Heart left ventricle (tissue), 16 donors: ENCODE measurements at regions not wholly inside any gene's neighbourhood (a gene's known extent, or its start where the extent isn't known, plus 50 kb on each side); places are given as distances from the start of the nearest gene placed in this dataset.

Experiments used
- ATAC-seq, 4 donors: fragments of 200-7000 bp; cut with Tn5 transposase; one replicate each; pipeline ENCODE4 v1.9.1; 2020 to 2022; ENCODE audit warnings: moderate library complexity in 4 of 4, mild to moderate bottlenecking in 3 of 4, moderate number of reproducible peaks in 1 of 4
- DNase-seq, 5 donors: peaks; one replicate each; pipeline ENCODE4 v3.0.0-alpha.2; 2020
- H3K27ac ChIP-seq, 12 donors: fragments of 200-600 bp; sonication (generic) in 4 of 12; one replicate each; pipeline versions ENCODE4 v1.5.0 to v1.8.0; 2016 to 2022; ENCODE audit warnings: mild to moderate bottlenecking in 2 of 12
- H3K27me3 ChIP-seq, 9 donors: fragments of 200-600 bp; sonication (generic) in 2 of 9; one replicate each; pipeline versions ENCODE4 v1.5.1 to v1.8.0; 2016 to 2022; ENCODE audit warnings: mild to moderate bottlenecking in 3 of 9
- H3K36me3 ChIP-seq, 9 donors: fragments of 200-600 bp; sonication (generic) in 2 of 9; one replicate each; pipeline versions ENCODE4 v1.5.0 to v1.8.0; 2018 to 2022; ENCODE audit warnings: mild to moderate bottlenecking in 2 of 9
- H3K4me1 ChIP-seq, 12 donors: fragments of 200-600 bp; sonication (generic) in 4 of 12; one replicate each; pipeline versions ENCODE4 v1.5.0 to v1.8.0; 2016 to 2022; ENCODE audit warnings: mild to moderate bottlenecking in 3 of 12
- H3K4me3 ChIP-seq, 12 donors: fragments of 200-600 bp; sonication (generic) in 4 of 12; one replicate each; pipeline versions ENCODE4 v1.5.0 to v1.8.0; 2017 to 2022; ENCODE audit warnings: mild to moderate bottlenecking in 9 of 12, moderate library complexity in 4 of 12
- H3K9me3 ChIP-seq, 12 donors: fragments of 200-600 bp; sonication (generic) in 4 of 12; one replicate each; pipeline versions ENCODE4 v1.5.0 to v1.8.0; 2016 to 2022; ENCODE audit warnings: mild to moderate bottlenecking in 1 of 12
- CTCF ChIP-seq, 12 donors: fragments of 200-600 bp; sonication (generic) in 4 of 12; IDR thresholded peaks; one replicate each; pipeline versions ENCODE4 v1.5.0 to v1.8.0; 2018 to 2022; ENCODE audit warnings: antibody characterized with exemption in 12 of 12, mild to moderate bottlenecking in 5 of 12
- POLR2A ChIP-seq, 2 donors: fragments of 450-650 bp; IDR thresholded peaks; one replicate each; pipeline ENCODE4 v1.6.1; 2017; ENCODE audit warnings: antibody characterized with exemption in 2 of 2, mild to moderate bottlenecking in 2 of 2, moderate library complexity in 2 of 2
- WGBS, 4 donors: extraction: QIAGEN DNeasy Blood & Tissue Kit in 2 of 4; methylation state at CpG; one replicate each; pipeline versions ENCODE4 v1.1.5 to v1.1.7; 2013 to 2018; 5-methylcytosine and 5-hydroxymethylcytosine counted together
- intact Hi-C, 10 donors: fragments of 100-400 bp; cut with DNase I; formaldehyde crosslinking; loops; one replicate each; pipeline versions ENCODE4 v1.11.1 to v1.14.2; 2022
- donor health status: ischemic (EF 13 %, LVEDD 7.1; RV severe dilation, severe dysfunction).
- donor health status: healthy with polysubstance abuse.
- donor health status: DM: no; HTN: yes; CAD: no.
- donor health status: DM: no; HTN: no; CAD: no.
- donor health status: ischemic (EF 25% LVEDD 6.9; RV normal size, moderate dysfunction).
- donor health status: ischemic (EF 25% LVEDD 5.7; RV mildly dilated, moderate dysfunction).
- donor health status: healthy.
- donor health status: DM: yes; HTN: yes; CAD: no.
- donor health status: ischemic (EF 35%, LVEDD 5.7; RV mildly dilated, moderate dysfunction).
- donor health status: nonischemic (EF 11% LVEDD 7.7; RV severe dilation, severe dysfunction).
- donor health status: DM: yes; HTN: yes; CAD: no.
- donor health status: PGD.
- donor health status: ischemic (EF 29% LVEDD 5.4; RV normal size, mild dysfunction).
- donor health status: nonischemic (EF 23%, LVEDD 6.1; RV moderate dilation, normal function).

GRCh38 chr13:103862525-103862924 lies 796.3 kb upstream of the SLC10A2 start:
- TF ChIP-seq POLR2A (IDR thresholded peaks at IDR 0.05) = no peak
- TF ChIP-seq CTCF (IDR thresholded peaks at IDR 0.05) = no peak
- H3K27ac ChIP-seq = no peak overlapping the region
- WGBS, 4 donors = 87 to 92% (median 89%) methylated on average over 4 of the region's 4 CpGs
- H3K27me3 ChIP-seq = no peaks in the 10 kb centered on the region
- no peaks in the 10 kb centered on the region for H3K4me1 ChIP-seq
- DNase-seq = no peak
- no peaks in the 10 kb centered on the region for H3K36me3 ChIP-seq
- no peak overlapping the region for H3K4me3 ChIP-seq
- intact Hi-C loops = no loop called here
- H3K9me3 ChIP-seq = no peaks in the 10 kb centered on the region
- ATAC-seq = no peak

- no peaks in the 10 kb centered on the region for H3K36me3 ChIP-seq
- no peaks in the 10 kb centered on the region for H3K4me1 ChIP-seq
- H3K27me3 ChIP-seq = peaks cover 0 to 4% (median 0%) of the 10 kb centered on the region in 9 donors
- intact Hi-C loops = no loop called here
- no peak overlapping the region for H3K4me3 ChIP-seq
- WGBS, 4 donors = 51 to 69% (median 55%) methylated on average over 3 of the region's 3 CpGs
- no peak for TF ChIP-seq POLR2A (IDR thresholded peaks at IDR 0.05)
- TF ChIP-seq CTCF (IDR thresholded peaks at IDR 0.05) = no peak
- ATAC-seq (no peak), DNase-seq (no peak)
- no peaks in the 10 kb centered on the region for H3K9me3 ChIP-seq
- no peak overlapping the region for H3K27ac ChIP-seq
These were observed 793.7 kb upstream of the SLC10A2 start for GRCh38 chr13:103859952-103860351.

- DNase-seq = no peak
- ATAC-seq = no peak
- Histone ChIP-seq H3K36me3 (no peaks in the 10 kb centered on the region), H3K27ac (no peak overlapping the region), H3K9me3 (peaks cover 0 to 7% (median 0%) of the 10 kb centered on the region in 12 donors), H3K4me3 (no peak overlapping the region), H3K27me3 (peaks cover 0 to 2% (median 0%) of the 10 kb centered on the region in 9 donors), H3K4me1 (no peaks in the 10 kb centered on the region)
- 59 to 67% (median 61%) methylated on average over 5 of the region's 5 CpGs for whole genome bisulfite sequencing, 4 donors
- intact Hi-C loops = no loop called here
- TF ChIP-seq POLR2A (IDR thresholded peaks at IDR 0.05) (no peak), CTCF (IDR thresholded peaks at IDR 0.05) (no peak)
These were observed 785.8 kb upstream of the SLC10A2 start for GRCh38 chr13:103852036-103852435.

GRCh38 chr13:103844471-103844870 lies 778.3 kb upstream of the SLC10A2 start:
- Histone ChIP-seq H3K27ac (no peak overlapping the region), H3K36me3 (no peaks in the 10 kb centered on the region), H3K9me3 (no peaks in the 10 kb centered on the region), H3K4me3 (no peak overlapping the region), H3K4me1 (no peaks in the 10 kb centered on the region), H3K27me3 (no peaks in the 10 kb centered on the region)
- WGBS, 4 donors = 71 to 82% (median 76%) methylated on average over 2 of the region's 2 CpGs
- no peak for TF ChIP-seq CTCF (IDR thresholded peaks at IDR 0.05)
- TF ChIP-seq POLR2A (IDR thresholded peaks at IDR 0.05) = no peak
- ATAC-seq = no peak
- intact Hi-C loops = no loop called here
- no peak for DNase-seq
